Erythroblast (primary cell): ENCODE measurements at regions not wholly inside any gene's neighbourhood (a gene's known extent, or its start where the extent isn't known, plus 50 kb on each side); places are given as distances from the start of the nearest gene placed in this dataset.

Source experiments
- DNase-seq, 2 experiments: peaks; one replicate each; lab custom pipeline; 2025; lab: John Stamatoyannopoulos, UW
- GATA1 ChIP-seq: IDR thresholded peaks from 2 replicates; pipeline ENCODE4 v1.6.1; 2011; ENCODE audit warnings: low read depth, mild to moderate bottlenecking, control low read depth, low read length, moderate library complexity
- POLR2A ChIP-seq: IDR thresholded peaks from 2 replicates; pipeline ENCODE4 v1.6.1; 2011; ENCODE audit warnings: mild to moderate bottlenecking, low read length

GRCh38 chr17:71917715-71918114, 203.1 kb upstream of the SOX9 start:
- DNase-seq = no peak
- no peak for TF ChIP-seq GATA1
- TF ChIP-seq POLR2A = no peak

GRCh38 chr17:71919186-71919585, 201.6 kb upstream of the SOX9 start:
- DNase-seq = no peak
- no peak for TF ChIP-seq GATA1
- TF ChIP-seq POLR2A = no peak

GRCh38 chr17:71919896-71920295, 200.9 kb upstream of the SOX9 start:
- no peak for TF ChIP-seq GATA1
- no peak for TF ChIP-seq POLR2A
- DNase-seq = no peak

GRCh38 chr17:71921796-71922195, 199.0 kb upstream of the SOX9 start:
- TF ChIP-seq GATA1 = no peak
- TF ChIP-seq POLR2A = no peak

GRCh38 chr17:71922439-71922838, 198.4 kb upstream of the SOX9 start:
- no peak for DNase-seq
- TF ChIP-seq POLR2A = no peak
- no peak for TF ChIP-seq GATA1

More at GRCh38 chr17:71921796-71922195, 199.0 kb upstream of the SOX9 start:
- no peak for DNase-seq

- DNase-seq = no peak
Observed at GRCh38 chr17:71926746-71927398, 193.9 kb upstream of the SOX9 start.

GRCh38 chr17:71933306-71933705, 187.5 kb upstream of the SOX9 start:
- TF ChIP-seq GATA1 (no peak), POLR2A (no peak)
- no peak for DNase-seq

More at GRCh38 chr17:71926746-71927398, 193.9 kb upstream of the SOX9 start:
- no peak for TF ChIP-seq POLR2A
- no peak for TF ChIP-seq GATA1

- no peak for TF ChIP-seq GATA1
- TF ChIP-seq POLR2A = no peak
- no peak for DNase-seq
Observed at GRCh38 chr17:71934520-71934919, 186.3 kb upstream of the SOX9 start.

GRCh38 chr17:71935341-71935740, 185.5 kb upstream of the SOX9 start:
- no peak for DNase-seq
- no peak for TF ChIP-seq GATA1
- no peak for TF ChIP-seq POLR2A

- TF ChIP-seq GATA1 = no peak
- TF ChIP-seq POLR2A = no peak
- no peak for DNase-seq
Observed at GRCh38 chr17:71936977-71937376, 183.8 kb upstream of the SOX9 start.

GRCh38 chr17:71937914-71938313, 182.9 kb upstream of the SOX9 start:
- no peak for DNase-seq
- TF ChIP-seq GATA1 = no peak
- TF ChIP-seq POLR2A = no peak

- DNase-seq = no peak
- TF ChIP-seq POLR2A = no peak
- no peak for TF ChIP-seq GATA1
Observed at GRCh38 chr17:71938340-71939010, 182.3 kb upstream of the SOX9 start.

- DNase-seq = no peak
- TF ChIP-seq GATA1 = no peak
- TF ChIP-seq POLR2A = no peak
Observed at GRCh38 chr17:71941920-71942319, 178.9 kb upstream of the SOX9 start.

GRCh38 chr17:71942626-71943025, 178.2 kb upstream of the SOX9 start:
- DNase-seq = no peak
- TF ChIP-seq POLR2A (no peak), GATA1 (no peak)
